ENCODE measurements at regions not wholly inside any gene's neighbourhood (a gene's known extent, or its start where the extent isn't known, plus 50 kb on each side); places are given as distances from the start of the nearest gene placed in this dataset.

GRCh38 chr11:119551420-119552105 is 128.6 kb upstream of the THY1 start:
- in situ Hi-C loops (cut with MboI; ENCODE audit: low pct_unique_long_range_greater_than_20kb, low sequenced_read_pairs): no loop called here
- no peak for DNase-seq

DNA sequence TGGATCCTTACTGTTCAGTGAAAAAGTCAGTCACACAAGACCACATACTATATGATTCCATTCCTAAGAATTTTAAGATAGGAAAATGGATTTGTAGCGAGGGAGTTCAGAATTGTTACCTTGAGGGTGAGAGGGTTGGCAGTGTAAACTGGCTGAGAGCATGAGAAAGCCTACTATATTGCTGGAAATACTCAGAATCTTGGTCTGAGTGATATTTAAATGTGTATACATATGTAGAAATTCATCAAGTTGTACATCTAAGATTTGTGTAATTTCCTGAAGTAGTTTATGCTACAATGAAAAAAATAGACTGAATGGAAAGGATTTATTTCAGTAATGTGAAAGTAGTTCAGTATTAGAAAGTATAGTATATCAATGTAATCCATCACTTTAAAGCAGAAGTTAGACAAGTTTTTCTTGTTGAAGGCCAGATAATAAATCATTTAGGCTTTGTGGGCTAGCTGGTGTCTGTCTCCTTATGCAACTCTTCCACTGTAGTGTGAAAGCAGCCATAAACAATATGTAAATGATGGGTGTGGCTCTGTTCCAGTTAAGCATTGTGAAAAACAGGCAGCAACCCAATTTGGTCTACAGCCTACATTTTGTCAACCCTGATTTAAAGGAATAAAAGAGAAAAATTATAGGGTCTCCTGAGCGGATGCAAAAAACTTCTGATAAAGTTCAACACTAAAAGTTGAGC is 127.2 kb upstream of the THY1 start:
- in situ Hi-C loops (cut with MboI; ENCODE audit: low pct_unique_long_range_greater_than_20kb, low sequenced_read_pairs): no loop called here

DNA sequence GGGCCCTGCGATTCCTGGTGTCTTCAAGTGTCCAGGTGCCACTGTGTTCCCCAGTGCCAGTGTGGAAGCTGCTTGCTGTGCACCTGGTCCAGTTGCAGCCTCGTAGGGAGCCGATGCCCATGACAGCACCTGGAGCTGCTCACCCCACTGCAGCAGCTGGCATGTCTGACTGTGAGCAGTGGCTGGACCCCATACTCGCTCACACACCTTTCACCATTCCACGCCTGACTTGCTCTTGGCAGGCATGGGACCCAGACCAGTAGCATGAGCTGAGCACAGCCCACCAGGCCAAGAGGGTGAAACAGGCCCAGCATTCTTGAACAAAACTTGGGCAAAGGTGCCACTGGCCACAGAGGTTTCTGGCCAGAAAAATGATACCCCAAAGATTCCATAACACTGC is 124.5 kb upstream of the THY1 start:
- in situ Hi-C loops (cut with MboI; ENCODE audit: low pct_unique_long_range_greater_than_20kb, low sequenced_read_pairs): no loop called here
- no peak for DNase-seq

More for the DNA sequence above, 127.2 kb upstream of the THY1 start:
- no peak for DNase-seq

DNA sequence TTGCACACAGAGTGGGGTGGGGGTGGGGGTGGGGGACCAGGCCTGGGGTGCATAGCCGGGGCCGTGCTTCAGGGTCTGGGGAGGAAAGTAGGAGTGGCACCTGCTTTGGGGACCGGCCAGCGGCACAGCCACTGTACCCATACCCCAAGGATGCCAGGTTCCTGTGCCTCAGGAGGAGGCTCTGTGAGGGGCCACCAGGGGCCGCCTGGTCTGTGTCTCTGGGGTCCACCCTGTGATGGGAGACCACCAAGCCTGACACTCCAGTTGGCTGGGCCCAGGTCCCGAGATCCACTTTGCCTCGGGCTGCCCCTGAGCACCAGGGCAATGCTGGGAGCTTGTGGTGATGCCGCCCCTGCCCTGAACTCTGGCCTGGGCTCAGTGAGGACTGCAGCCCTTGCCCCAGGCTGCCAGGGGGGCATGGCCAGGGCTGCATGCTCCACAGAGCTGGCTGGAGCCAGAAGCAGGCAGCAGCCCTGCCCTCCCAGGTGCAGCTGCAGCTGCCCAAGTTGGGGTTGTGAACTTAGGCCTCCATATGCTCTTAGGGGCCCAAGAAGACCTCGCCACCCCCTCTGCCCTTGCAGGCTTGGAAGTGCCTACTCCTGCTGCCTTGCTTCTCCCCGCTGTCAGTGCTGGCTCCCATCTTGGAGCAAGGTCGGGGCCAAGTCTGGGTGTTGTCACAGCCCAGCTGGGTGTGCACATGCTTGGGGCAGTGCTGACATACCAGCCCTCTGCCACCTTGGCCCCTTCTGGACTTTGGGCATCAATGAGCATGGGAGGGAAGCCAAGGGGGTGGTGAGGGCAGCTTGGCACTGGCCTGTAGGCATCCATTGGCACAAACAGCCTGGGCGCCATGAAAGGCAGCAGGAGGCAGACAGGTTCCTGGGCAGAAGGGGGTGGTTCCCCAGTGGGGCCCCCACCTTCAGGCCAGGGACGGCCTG is 123.3 kb upstream of the THY1 start:
- in situ Hi-C loops (cut with MboI; ENCODE audit: low pct_unique_long_range_greater_than_20kb, low sequenced_read_pairs): no loop called here

GRCh38 chr11:119540370-119541125 is 117.6 kb upstream of the THY1 start:
- in situ Hi-C loops (cut with MboI; ENCODE audit: low pct_unique_long_range_greater_than_20kb, low sequenced_read_pairs): no loop called here
- DNase-seq: no peak

More for the DNA sequence above, 123.3 kb upstream of the THY1 start:
- DNase-seq: no peak

GRCh38 chr11:119539583-119539982 is 116.6 kb upstream of the THY1 start:
- in situ Hi-C loops (cut with MboI; ENCODE audit: low pct_unique_long_range_greater_than_20kb, low sequenced_read_pairs): no loop called here
- DNase-seq: no peak

- in situ Hi-C loops (cut with MboI; ENCODE audit: low pct_unique_long_range_greater_than_20kb, low sequenced_read_pairs): no loop called here
- DNase-seq: peak; percentile 46
Measured at GRCh38 chr11:119538753-119539152, 115.8 kb upstream of the THY1 start.

- in situ Hi-C loops (cut with MboI; ENCODE audit: low pct_unique_long_range_greater_than_20kb, low sequenced_read_pairs): no loop called here
- no peak for DNase-seq
Measured at GRCh38 chr11:119537306-119538253, 114.6 kb upstream of the THY1 start.

DNA sequence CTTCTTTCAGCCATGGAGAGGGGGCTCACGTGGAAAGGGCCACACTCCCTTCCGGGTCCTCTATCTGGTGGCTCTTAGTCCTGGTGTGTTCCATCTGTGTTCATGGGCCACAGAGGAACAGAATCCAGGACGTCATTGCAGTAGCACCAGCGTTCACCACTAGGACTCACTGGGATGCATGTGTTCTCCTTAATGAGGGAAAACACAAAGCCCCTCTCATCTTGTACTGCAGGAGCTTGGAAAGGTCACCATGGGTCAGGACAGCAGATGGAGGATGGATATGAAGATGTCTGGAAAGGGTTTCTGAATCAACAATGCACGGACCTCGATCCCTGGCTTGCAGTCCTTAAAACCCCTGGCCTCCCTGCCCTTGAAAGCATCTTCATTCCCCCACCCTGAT is 113.8 kb upstream of the THY1 start:
- no peak for DNase-seq
- in situ Hi-C loops (cut with MboI; ENCODE audit: low pct_unique_long_range_greater_than_20kb, low sequenced_read_pairs): no loop called here

DNA sequence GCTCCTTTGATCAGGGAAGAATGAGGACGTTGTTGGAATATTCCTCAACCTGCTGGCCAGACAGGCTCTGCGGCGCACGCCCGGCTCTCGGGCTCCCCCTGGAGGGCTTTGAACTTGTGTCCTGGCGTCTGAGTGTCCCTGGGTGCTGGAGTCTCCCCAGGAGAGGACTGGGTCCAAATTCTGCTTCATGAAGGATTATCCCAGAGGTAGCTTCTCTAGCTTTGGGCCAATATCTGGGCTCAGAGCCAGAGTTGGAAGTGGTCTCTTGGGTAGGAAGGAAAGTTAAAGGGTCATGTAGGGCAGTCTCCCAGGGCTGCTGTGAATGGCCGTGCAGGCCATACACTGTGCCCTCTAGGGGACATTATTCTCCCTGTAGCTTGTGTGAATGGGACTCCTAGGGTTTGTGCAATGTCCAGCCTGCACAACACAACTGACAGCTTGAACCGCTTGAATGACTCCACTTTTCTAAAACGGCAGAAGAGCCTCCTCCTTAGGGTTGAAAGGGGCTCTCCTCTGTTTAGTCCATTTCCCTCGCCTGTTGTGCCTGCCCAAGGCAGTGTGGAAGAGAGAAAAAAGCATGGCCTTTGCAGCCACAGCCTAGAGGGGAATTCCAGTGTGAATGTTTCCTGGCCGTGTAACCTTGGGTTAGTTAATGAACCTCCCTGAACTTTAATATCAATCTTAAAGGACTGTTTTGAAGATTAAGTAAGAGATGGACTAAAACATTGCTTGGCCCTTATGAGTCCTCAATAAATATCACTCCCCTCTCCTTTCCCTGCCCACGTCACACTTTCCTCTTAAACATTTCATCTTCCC is 111.2 kb upstream of the THY1 start:
- in situ Hi-C loops (cut with MboI; ENCODE audit: low pct_unique_long_range_greater_than_20kb, low sequenced_read_pairs): no loop called here
- DNase-seq: peak; percentile 79

DNA sequence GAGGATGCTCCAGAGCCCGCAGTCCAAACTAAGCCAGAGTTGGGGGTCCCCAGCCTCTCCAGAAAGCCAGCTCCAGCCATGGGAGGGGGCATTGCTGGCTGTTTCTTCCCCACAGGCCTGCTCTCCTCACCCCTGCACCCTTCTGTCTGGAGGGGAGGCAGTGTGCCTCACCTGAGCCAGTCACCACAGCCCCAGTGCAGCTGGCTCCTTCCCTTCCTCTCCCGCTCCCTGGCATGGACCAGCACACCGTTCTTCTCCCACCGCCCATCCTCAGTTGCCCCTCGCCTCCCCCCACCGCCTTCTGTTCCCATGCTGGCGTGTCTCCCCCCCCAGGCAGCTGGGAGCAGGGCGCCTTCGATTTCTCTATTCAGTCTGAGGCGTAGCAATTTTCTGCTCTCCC is 110.5 kb upstream of the THY1 start:
- DNase-seq: no peak
- in situ Hi-C loops (cut with MboI; ENCODE audit: low pct_unique_long_range_greater_than_20kb, low sequenced_read_pairs): no loop called here

DNA sequence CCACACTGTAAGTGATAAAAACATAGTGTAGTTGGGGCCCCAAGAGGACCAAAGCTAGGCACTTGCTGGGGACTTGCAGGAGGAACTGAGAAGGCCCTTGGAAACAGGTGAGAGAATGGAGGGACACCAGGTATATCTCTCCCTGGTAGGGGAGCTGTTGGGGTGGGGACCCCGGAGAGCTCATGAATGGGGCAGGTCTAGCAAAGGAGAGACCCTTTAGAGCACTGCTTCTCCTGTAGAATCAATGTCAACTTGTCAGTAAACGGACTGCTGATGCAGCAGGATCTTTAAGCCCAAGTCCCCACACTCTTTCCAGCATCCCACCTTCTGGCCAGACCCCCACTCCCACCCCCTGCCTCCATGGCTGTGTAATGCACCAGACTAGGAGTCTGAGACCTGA is 109.6 kb upstream of the THY1 start:
- no peak for DNase-seq
- in situ Hi-C loops (cut with MboI; ENCODE audit: low pct_unique_long_range_greater_than_20kb, low sequenced_read_pairs): no loop called here

- in situ Hi-C loops (cut with MboI; ENCODE audit: low pct_unique_long_range_greater_than_20kb, low sequenced_read_pairs): no loop called here
- no peak for DNase-seq
Measured at GRCh38 chr11:119531623-119532022, 108.7 kb upstream of the THY1 start.

- no peak for DNase-seq
- in situ Hi-C loops (cut with MboI; ENCODE audit: low pct_unique_long_range_greater_than_20kb, low sequenced_read_pairs): no loop called here
Measured at GRCh38 chr11:119531056-119531455, 108.1 kb upstream of the THY1 start.

GRCh38 chr11:119530509-119530908 is 107.5 kb upstream of the THY1 start:
- DNase-seq: no peak
- in situ Hi-C loops (cut with MboI; ENCODE audit: low pct_unique_long_range_greater_than_20kb, low sequenced_read_pairs): no loop called here

- in situ Hi-C loops (cut with MboI; ENCODE audit: low pct_unique_long_range_greater_than_20kb, low sequenced_read_pairs): no loop called here
- DNase-seq: no peak
Measured at GRCh38 chr11:119529936-119530335, 107.0 kb upstream of the THY1 start.

DNA sequence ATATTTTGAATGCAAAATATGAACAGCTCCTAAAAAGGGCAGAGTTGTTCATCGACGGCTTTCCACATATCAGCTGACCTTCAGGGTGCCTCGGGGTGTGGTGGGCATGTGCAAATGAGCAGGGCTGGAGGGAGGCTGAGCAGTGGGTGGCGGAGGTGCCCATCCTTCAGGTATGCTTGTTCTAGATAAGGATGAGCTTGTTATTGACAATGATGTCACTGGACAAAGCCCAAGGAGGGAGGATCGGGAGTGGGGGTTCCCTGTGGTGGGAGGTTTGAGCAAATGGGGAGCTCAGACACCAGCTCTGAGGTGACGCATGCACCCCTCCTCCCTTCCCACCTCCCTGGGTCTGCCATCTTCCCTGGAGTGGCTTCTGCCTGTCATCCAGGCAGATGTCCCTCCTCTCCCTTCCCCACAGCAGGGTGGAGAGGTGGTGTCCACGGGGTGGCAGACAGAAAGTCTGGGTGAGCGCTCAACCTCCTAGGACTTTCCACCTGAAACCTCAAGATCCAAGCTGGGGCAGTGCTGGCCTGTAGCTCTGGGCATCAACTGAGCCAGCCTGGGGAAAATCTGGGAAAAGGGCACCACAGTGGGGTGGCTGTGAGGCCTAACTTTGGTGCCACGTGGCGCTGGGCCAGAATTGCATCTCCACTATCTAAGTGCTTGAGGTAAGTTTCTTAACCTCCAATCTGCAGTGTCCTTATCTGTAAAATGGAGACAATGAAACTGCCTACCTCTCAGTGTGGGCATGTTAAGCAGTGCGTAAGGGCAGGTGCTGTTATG is 106.3 kb upstream of the THY1 start:
- in situ Hi-C loops (cut with MboI; ENCODE audit: low pct_unique_long_range_greater_than_20kb, low sequenced_read_pairs): no loop called here

More for the DNA sequence above, 106.3 kb upstream of the THY1 start:
- DNase-seq: no peak
